22Rv1 (cell line): ENCODE measurements at regions not wholly inside any gene's neighbourhood (a gene's known extent, or its start where the extent isn't known, plus 50 kb on each side); places are given as distances from the start of the nearest gene placed in this dataset.

ENCODE experiments used
- ZFX ChIP-seq: fragments of 450-650 bp; IDR thresholded peaks from 2 replicates; pipeline ENCODE4 v1.6.1; 2017; ENCODE audit warnings: antibody characterized with exemption, borderline replicate concordance
- TF ChIP-seq, protein P1 (sequence below): fragments of 450-650 bp; IDR thresholded peaks from 2 replicates; pipeline ENCODE4 v1.5.1; 2017; ENCODE audit warnings: mild to moderate bottlenecking

- TF ChIP-seq, protein P1, sequence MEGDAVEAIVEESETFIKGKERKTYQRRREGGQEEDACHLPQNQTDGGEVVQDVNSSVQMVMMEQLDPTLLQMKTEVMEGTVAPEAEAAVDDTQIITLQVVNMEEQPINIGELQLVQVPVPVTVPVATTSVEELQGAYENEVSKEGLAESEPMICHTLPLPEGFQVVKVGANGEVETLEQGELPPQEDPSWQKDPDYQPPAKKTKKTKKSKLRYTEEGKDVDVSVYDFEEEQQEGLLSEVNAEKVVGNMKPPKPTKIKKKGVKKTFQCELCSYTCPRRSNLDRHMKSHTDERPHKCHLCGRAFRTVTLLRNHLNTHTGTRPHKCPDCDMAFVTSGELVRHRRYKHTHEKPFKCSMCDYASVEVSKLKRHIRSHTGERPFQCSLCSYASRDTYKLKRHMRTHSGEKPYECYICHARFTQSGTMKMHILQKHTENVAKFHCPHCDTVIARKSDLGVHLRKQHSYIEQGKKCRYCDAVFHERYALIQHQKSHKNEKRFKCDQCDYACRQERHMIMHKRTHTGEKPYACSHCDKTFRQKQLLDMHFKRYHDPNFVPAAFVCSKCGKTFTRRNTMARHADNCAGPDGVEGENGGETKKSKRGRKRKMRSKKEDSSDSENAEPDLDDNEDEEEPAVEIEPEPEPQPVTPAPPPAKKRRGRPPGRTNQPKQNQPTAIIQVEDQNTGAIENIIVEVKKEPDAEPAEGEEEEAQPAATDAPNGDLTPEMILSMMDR: no peak
- no peak for TF ChIP-seq ZFX
These were observed 449.6 kb upstream of the BRINP1 start for GRCh38 chr9:119818726-119819435.
